ENCODE measurements at regions not wholly inside any gene's neighbourhood (a gene's known extent, or its start where the extent isn't known, plus 50 kb on each side); places are given as distances from the start of the nearest gene placed in this dataset.
"Not testable (repeated sequence)": the region's sequence is repeated elsewhere in the genome, so short reads cannot be mapped to it uniquely, and the experiment has no call there.

GRCh38 chr4:138444260-138444659 lies 202.1 kb upstream of the SLC7A11 start:
- no peaks in the 10 kb centered on the region for H3K9me3 Mint-ChIP-seq (ENCODE audit: unreplicated experiment)
- no peak overlapping the region for H3K4me3 Mint-ChIP-seq (ENCODE audit: unreplicated experiment)
- no peak for TF ChIP-seq CTCF (IDR thresholded peaks at IDR 0.05; ENCODE audit: unreplicated experiment)
- no peak for DNase-seq (ENCODE audit: low spot score)
- peaks cover 2% of the 10 kb centered on the region for H3K27me3 Mint-ChIP-seq (ENCODE audit: unreplicated experiment)
- H3K36me3 Mint-ChIP-seq (ENCODE audit: low read depth, unreplicated experiment), result no peaks in the 10 kb centered on the region
- no peaks in the 10 kb centered on the region for H3K4me1 Mint-ChIP-seq (ENCODE audit: unreplicated experiment)
- no peak overlapping the region for H3K27ac Mint-ChIP-seq (ENCODE audit: unreplicated experiment)

GRCh38 chr4:138439143-138439581 lies 197.0 kb upstream of the SLC7A11 start:
- no peak for DNase-seq (ENCODE audit: low spot score)
- Mint-ChIP-seq H3K27ac (ENCODE audit: unreplicated experiment) (no peak overlapping the region), H3K9me3 (ENCODE audit: unreplicated experiment) (no peaks in the 10 kb centered on the region), H3K36me3 (ENCODE audit: low read depth, unreplicated experiment) (no peaks in the 10 kb centered on the region), H3K4me3 (ENCODE audit: unreplicated experiment) (no peak overlapping the region), H3K27me3 (ENCODE audit: unreplicated experiment) (no peaks in the 10 kb centered on the region), H3K4me1 (ENCODE audit: unreplicated experiment) (no peaks in the 10 kb centered on the region)
- no peak for TF ChIP-seq CTCF (IDR thresholded peaks at IDR 0.05; ENCODE audit: unreplicated experiment)

DNA sequence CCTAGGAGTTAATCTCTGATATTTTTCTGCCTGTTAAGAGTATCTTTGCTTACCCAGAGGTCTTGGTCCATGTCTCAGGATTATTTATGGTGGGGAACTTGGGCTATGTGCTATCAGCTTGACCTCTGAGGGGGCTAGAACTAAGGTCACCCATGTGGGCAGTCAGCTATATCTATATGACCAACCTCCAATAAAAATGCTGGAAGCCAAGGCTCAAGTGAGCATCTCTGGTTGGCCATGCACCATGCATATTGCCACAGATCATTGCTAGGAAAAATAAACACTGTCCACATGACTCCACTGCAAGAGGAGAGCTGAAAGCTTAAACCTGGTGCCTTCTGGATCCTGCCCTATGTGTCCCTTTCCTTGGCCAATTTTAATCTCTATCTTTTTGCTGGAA lies 196.5 kb upstream of the SLC7A11 start:
- H3K27ac Mint-ChIP-seq (ENCODE audit: unreplicated experiment), result no peak overlapping the region
- H3K27me3 Mint-ChIP-seq (ENCODE audit: unreplicated experiment), result no peaks in the 10 kb centered on the region
- no peaks in the 10 kb centered on the region for H3K9me3 Mint-ChIP-seq (ENCODE audit: unreplicated experiment)
- H3K4me3 Mint-ChIP-seq (ENCODE audit: unreplicated experiment), result no peak overlapping the region
- H3K4me1 Mint-ChIP-seq (ENCODE audit: unreplicated experiment), result no peaks in the 10 kb centered on the region
- H3K36me3 Mint-ChIP-seq (ENCODE audit: low read depth, unreplicated experiment), result no peaks in the 10 kb centered on the region
- TF ChIP-seq CTCF (IDR thresholded peaks at IDR 0.05; ENCODE audit: unreplicated experiment), result no peak
- DNase-seq (ENCODE audit: low spot score), result no peak

- Mint-ChIP-seq H3K27me3 (ENCODE audit: unreplicated experiment) (no peaks in the 10 kb centered on the region), H3K9me3 (ENCODE audit: unreplicated experiment) (no peaks in the 10 kb centered on the region), H3K27ac (ENCODE audit: unreplicated experiment) (no peak overlapping the region), H3K4me3 (ENCODE audit: unreplicated experiment) (no peak overlapping the region), H3K4me1 (ENCODE audit: unreplicated experiment) (no peaks in the 10 kb centered on the region), H3K36me3 (ENCODE audit: low read depth, unreplicated experiment) (no peaks in the 10 kb centered on the region)
- DNase-seq (ENCODE audit: low spot score), result no peak
- TF ChIP-seq CTCF (IDR thresholded peaks at IDR 0.05; ENCODE audit: unreplicated experiment), result no peak
Observed at GRCh38 chr4:138437263-138437851, 195.2 kb upstream of the SLC7A11 start.

GRCh38 chr4:138435733-138436132 lies 193.6 kb upstream of the SLC7A11 start:
- not testable (repeated sequence) for H3K4me3 Mint-ChIP-seq (ENCODE audit: unreplicated experiment); DNase-seq (ENCODE audit: low spot score); H3K27me3 Mint-ChIP-seq (ENCODE audit: unreplicated experiment); H3K4me1 Mint-ChIP-seq (ENCODE audit: unreplicated experiment); H3K9me3 Mint-ChIP-seq (ENCODE audit: unreplicated experiment); H3K36me3 Mint-ChIP-seq (ENCODE audit: low read depth, unreplicated experiment); H3K27ac Mint-ChIP-seq (ENCODE audit: unreplicated experiment)

DNA sequence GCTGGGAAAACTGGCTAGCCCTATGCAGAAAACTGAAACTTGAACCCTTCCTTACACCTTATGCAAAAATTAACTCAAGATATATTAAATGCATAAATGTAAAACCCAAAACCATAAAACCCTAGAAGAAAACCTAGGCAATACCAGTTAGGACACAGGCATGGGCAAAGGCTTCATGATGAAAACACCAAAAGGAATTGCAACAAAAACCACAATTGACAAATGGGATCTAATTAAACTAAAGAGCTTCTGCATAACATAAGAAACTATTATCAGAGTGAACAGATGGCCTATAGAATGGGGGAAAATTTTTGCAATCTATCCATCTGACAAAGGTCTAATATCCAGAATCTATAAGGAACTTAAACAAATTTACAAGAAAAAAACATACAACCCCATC lies 192.9 kb upstream of the SLC7A11 start:
- not testable (repeated sequence) for H3K36me3 Mint-ChIP-seq (ENCODE audit: low read depth, unreplicated experiment); DNase-seq (ENCODE audit: low spot score); H3K4me3 Mint-ChIP-seq (ENCODE audit: unreplicated experiment); H3K9me3 Mint-ChIP-seq (ENCODE audit: unreplicated experiment); H3K27ac Mint-ChIP-seq (ENCODE audit: unreplicated experiment); H3K27me3 Mint-ChIP-seq (ENCODE audit: unreplicated experiment); H3K4me1 Mint-ChIP-seq (ENCODE audit: unreplicated experiment)

Measured in endothelial cell (in vitro differentiated cells).